K562 (cell line): ENCODE measurements at regions not wholly inside any gene's neighbourhood (a gene's known extent, or its start where the extent isn't known, plus 50 kb on each side); places are given as distances from the start of the nearest gene placed in this dataset.

ENCODE experiments used
- ASH1L ChIP-seq: fragments of 450-650 bp; IDR thresholded peaks from 2 replicates; pipeline ENCODE4 v1.6.1; 2018; ENCODE audit warnings: borderline replicate concordance, mild to moderate bottlenecking, low read depth; ENCODE audit not compliant: partially characterized antibody
- E2F3 ChIP-seq: fragments of 250-450 bp; sonication (Bioruptor Pico); IDR thresholded peaks from 2 replicates; pipeline ENCODE4 v1.4.0; 2020; ENCODE audit warnings: mild to moderate bottlenecking
- EWSR1 ChIP-seq: fragments of 450-650 bp; IDR thresholded peaks from 2 replicates; pipeline ENCODE4 v1.6.1; 2018; ENCODE audit warnings: borderline replicate concordance, mild to moderate bottlenecking, low read depth, moderate library complexity; ENCODE audit not compliant: partially characterized antibody
- HDAC2 ChIP-seq: fragments of 450-650 bp; IDR thresholded peaks from 2 replicates; pipeline ENCODE4 v1.6.1; 2016; ENCODE audit warnings: mild to moderate bottlenecking
- HMG20A ChIP-seq: fragments of 450-650 bp; formaldehyde crosslinking; conservative IDR thresholded peaks from 2 replicates; pipeline ENCODE4 v1.4.0; 2020; ENCODE audit warnings: mild to moderate bottlenecking, mixed read lengths
- MAFF ChIP-seq: IDR thresholded peaks from 2 replicates; pipeline ENCODE4 v1.6.1; 2012; ENCODE audit warnings: low read length, improper control_type of control experiment
- NFXL1 ChIP-seq: fragments of 450-650 bp; formaldehyde crosslinking; IDR thresholded peaks from 2 replicates; pipeline ENCODE4 v1.4.0; 2021; ENCODE audit warnings: mild to moderate bottlenecking
- RBM34 ChIP-seq: fragments of 200-400 bp; formaldehyde crosslinking; IDR thresholded peaks from 2 replicates; pipeline ENCODE4 v1.6.1; 2018; ENCODE audit warnings: low read length, borderline replicate concordance; ENCODE audit not compliant: insufficient read depth
- RUNX1 ChIP-seq: sonication (generic); IDR thresholded peaks from 2 replicates; pipeline ENCODE4 v1.6.1; 2016; ENCODE audit warnings: antibody characterized with exemption, low read depth
- SIN3A ChIP-seq, 2 experiments: fragments of 150-350 bp in 1 of 2; IDR thresholded peaks; 2 replicates each; pipeline ENCODE4 v1.6.1; 2011 to 2016; ENCODE audit warnings: borderline replicate concordance in 2 of 2, low read depth in 2 of 2, low read length in 2 of 2, mild to moderate bottlenecking in 2 of 2, moderate library complexity in 2 of 2; ENCODE audit not compliant: control insufficient read depth in 1 of 2
- SPI1 ChIP-seq: IDR thresholded peaks from 2 replicates; pipeline ENCODE4 v1.6.1; 2011; ENCODE audit warnings: low read depth, low read length, control low read depth, borderline replicate concordance
- SRSF3 ChIP-seq: fragments of 200-400 bp; formaldehyde crosslinking; IDR thresholded peaks from 2 replicates; pipeline ENCODE4 v1.6.1; 2016; ENCODE audit warnings: mild to moderate bottlenecking, low read length, moderate library complexity; ENCODE audit not compliant: insufficient read depth
- U2AF2 ChIP-seq: fragments of 200-400 bp; formaldehyde crosslinking; optimal IDR thresholded peaks from 2 replicates; pipeline ENCODE3; 2017; ENCODE audit warnings: low read depth, mild to moderate bottlenecking, low read length
- TF ChIP-seq, protein P1 (sequence below): fragments of 450-650 bp; formaldehyde crosslinking; IDR thresholded peaks from 2 replicates; pipeline ENCODE4 v1.4.0; 2022; ENCODE audit warnings: mild to moderate bottlenecking, moderate library complexity
- TF ChIP-seq, protein P2 (sequence below), 2 experiments: fragments of 450-650 bp in 1 of 2; sonication (generic) in 1 of 2; formaldehyde crosslinking in 1 of 2; IDR thresholded peaks in 1 of 2; conservative IDR thresholded peaks in 1 of 2; 2 replicates each; pipeline versions ENCODE4 v1.6.1 to v1.8.1; 2016 to 2023; ENCODE audit warnings: mild to moderate bottlenecking in 2 of 2, moderate library complexity in 2 of 2, inconsistent platforms in 1 of 2, missing genetic modification reagents in 1 of 2
- TF ChIP-seq, protein P3 (sequence below): fragments of 450-650 bp; IDR thresholded peaks from 2 replicates; pipeline ENCODE4 v1.7.1; 2018; ENCODE audit warnings: mild to moderate bottlenecking, low read depth; ENCODE audit not compliant: partially characterized antibody
- TF ChIP-seq, protein P4 (sequence below): sonication (generic); formaldehyde crosslinking; IDR thresholded peaks from 2 replicates; pipeline ENCODE4 v1.8.1; 2023; ENCODE audit warnings: mild to moderate bottlenecking, missing genetic modification reagents, moderate library complexity
- TF ChIP-seq, protein P5 (sequence below): sonication (generic); formaldehyde crosslinking; IDR thresholded peaks from 2 replicates; pipeline ENCODE4 v1.8.1; 2023; ENCODE audit warnings: mild to moderate bottlenecking, missing genetic modification reagents

DNA sequence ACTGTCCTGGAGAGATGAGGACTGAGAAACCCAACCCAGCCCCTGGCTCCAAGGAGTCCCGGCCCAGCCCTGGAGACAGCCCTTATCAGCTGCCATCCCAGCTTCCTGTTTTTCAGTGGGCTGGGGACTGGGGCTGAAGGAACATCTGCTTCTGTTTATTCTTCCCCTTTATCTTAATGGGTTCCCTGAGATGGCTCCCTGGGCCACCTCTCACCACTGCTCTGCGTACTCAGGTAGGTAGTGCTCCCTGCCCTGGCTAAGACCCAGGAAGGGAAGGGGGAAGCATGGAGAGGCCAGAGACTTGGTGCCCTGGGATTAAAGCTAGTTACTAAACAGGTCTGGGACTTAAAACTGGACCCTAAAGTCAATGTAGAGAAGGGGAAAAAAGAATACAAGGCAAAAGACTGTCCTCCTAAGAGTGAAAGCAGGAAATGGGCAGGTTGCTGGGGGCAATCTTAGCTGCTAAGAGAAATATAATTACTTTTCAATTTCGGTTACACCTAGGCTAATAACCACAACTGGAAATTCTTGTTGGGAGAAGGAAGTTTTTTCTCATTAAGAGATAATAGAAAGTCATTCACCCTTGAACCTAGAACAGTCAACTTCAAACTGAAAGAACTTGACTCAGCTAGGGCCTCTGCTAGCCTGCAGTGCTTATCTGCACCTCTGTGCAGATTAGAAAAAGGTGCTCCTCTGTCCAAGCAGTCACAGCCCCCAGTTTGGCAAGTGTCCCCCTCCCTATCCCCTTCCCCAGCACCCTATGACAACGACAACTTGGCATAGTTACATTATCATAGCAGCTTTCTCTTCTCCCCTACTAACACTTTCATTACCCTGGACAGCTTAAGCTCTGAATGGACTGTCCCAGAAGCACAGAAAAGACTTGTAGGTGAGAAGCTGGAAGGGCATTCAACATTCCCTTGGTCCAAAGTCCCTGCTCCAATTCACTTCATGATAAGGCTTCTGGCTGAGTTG, 65.6 kb upstream of the KDM7A start (continued):
- TF ChIP-seq, protein P1, sequence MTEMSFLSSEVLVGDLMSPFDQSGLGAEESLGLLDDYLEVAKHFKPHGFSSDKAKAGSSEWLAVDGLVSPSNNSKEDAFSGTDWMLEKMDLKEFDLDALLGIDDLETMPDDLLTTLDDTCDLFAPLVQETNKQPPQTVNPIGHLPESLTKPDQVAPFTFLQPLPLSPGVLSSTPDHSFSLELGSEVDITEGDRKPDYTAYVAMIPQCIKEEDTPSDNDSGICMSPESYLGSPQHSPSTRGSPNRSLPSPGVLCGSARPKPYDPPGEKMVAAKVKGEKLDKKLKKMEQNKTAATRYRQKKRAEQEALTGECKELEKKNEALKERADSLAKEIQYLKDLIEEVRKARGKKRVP (CRISPR knock-in tag) = no peak; the same call in 1 of the 2 replicates
- TF ChIP-seq, protein P2, sequence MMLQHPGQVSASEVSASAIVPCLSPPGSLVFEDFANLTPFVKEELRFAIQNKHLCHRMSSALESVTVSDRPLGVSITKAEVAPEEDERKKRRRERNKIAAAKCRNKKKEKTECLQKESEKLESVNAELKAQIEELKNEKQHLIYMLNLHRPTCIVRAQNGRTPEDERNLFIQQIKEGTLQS (IDR thresholded peaks at IDR 0.05) = no peak
- TF ChIP-seq, protein P2 (CRISPR knock-in tag; conservative IDR thresholded peaks at IDR 0.05) = no peak
- TF ChIP-seq HMG20A (CRISPR knock-in tag) (no peak), NFXL1 (CRISPR knock-in tag) (no peak), MAFF (peak; percentile 0; the same call in 1 of the 2 replicates), SIN3A (IDR thresholded peaks at IDR 0.05; ENCODE audit: borderline replicate concordance in 2 of 2, control insufficient read depth in 1 of 2, low read depth in 2 of 2, low read length in 2 of 2) (no peak), E2F3 (CRISPR knock-in tag) (no peak), RUNX1 (no peak), SPI1 (peak; percentile 97), U2AF2 (no peak), RBM34 (no peak), EWSR1 (no peak), ASH1L (no peak), HDAC2 (peak; percentile 40; the same call in 1 of the 2 replicates), SRSF3 (no peak)
- TF ChIP-seq, protein P3, sequence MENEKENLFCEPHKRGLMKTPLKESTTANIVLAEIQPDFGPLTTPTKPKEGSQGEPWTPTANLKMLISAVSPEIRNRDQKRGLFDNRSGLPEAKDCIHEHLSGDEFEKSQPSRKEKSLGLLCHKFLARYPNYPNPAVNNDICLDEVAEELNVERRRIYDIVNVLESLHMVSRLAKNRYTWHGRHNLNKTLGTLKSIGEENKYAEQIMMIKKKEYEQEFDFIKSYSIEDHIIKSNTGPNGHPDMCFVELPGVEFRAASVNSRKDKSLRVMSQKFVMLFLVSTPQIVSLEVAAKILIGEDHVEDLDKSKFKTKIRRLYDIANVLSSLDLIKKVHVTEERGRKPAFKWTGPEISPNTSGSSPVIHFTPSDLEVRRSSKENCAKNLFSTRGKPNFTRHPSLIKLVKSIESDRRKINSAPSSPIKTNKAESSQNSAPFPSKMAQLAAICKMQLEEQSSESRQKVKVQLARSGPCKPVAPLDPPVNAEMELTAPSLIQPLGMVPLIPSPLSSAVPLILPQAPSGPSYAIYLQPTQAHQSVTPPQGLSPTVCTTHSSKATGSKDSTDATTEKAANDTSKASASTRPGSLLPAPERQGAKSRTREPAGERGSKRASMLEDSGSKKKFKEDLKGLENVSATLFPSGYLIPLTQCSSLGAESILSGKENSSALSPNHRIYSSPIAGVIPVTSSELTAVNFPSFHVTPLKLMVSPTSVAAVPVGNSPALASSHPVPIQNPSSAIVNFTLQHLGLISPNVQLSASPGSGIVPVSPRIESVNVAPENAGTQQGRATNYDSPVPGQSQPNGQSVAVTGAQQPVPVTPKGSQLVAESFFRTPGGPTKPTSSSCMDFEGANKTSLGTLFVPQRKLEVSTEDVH = no peak
- TF ChIP-seq, protein P4, sequence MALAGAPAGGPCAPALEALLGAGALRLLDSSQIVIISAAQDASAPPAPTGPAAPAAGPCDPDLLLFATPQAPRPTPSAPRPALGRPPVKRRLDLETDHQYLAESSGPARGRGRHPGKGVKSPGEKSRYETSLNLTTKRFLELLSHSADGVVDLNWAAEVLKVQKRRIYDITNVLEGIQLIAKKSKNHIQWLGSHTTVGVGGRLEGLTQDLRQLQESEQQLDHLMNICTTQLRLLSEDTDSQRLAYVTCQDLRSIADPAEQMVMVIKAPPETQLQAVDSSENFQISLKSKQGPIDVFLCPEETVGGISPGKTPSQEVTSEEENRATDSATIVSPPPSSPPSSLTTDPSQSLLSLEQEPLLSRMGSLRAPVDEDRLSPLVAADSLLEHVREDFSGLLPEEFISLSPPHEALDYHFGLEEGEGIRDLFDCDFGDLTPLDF (CRISPR knock-in tag) = no peak
- TF ChIP-seq, protein P5, sequence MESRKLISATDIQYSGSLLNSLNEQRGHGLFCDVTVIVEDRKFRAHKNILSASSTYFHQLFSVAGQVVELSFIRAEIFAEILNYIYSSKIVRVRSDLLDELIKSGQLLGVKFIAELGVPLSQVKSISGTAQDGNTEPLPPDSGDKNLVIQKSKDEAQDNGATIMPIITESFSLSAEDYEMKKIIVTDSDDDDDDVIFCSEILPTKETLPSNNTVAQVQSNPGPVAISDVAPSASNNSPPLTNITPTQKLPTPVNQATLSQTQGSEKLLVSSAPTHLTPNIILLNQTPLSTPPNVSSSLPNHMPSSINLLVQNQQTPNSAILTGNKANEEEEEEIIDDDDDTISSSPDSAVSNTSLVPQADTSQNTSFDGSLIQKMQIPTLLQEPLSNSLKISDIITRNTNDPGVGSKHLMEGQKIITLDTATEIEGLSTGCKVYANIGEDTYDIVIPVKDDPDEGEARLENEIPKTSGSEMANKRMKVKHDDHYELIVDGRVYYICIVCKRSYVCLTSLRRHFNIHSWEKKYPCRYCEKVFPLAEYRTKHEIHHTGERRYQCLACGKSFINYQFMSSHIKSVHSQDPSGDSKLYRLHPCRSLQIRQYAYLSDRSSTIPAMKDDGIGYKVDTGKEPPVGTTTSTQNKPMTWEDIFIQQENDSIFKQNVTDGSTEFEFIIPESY = peak; percentile 74; the same call in 1 of the 2 replicates
